HPDE6-E6E7 (cell line): ENCODE measurements at regions not wholly inside any gene's neighbourhood (a gene's known extent, or its start where the extent isn't known, plus 50 kb on each side); places are given as distances from the start of the nearest gene placed in this dataset.
"Not testable (repeated sequence)": the region's sequence is repeated elsewhere in the genome, so short reads cannot be mapped to it uniquely, and the experiment has no call there.

Experiments
- DNase-seq: peaks from one replicate; pipeline ENCODE4 v3.0.0; 2011; ENCODE audit warnings: missing footprints; ENCODE audit errors: extremely low spot score

DNA sequence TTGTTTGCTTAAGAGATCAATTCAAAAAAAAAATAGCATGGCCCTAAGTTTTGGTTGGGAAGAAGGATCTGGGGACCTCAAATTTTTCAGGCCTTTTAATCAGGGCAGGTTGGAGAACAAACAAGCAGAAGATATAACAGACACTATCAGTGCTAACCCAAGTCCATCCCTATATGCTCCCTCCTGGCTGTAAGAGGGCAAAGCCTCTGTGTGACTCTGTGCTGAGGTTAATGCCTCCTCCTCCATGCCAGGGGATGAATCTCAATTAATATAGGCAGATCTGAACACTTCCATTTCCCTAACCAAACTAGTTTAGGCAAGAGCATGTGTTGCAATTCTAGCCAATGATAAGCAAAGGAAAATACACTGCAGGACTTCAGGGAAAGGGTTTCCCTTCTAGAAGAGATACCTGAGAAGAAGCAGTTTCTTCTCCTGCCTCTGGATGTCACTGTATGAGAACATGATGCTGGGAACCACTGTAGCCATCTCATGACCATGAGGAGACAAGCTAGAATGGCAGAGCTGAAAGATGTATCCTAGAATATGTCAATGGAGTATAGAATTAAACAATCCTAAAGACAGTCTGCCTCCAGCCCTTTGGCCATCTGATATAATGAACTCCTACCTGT is 76.0 kb downstream of the CHD9NB start:
- peak; percentile 76 for DNase-seq

DNA sequence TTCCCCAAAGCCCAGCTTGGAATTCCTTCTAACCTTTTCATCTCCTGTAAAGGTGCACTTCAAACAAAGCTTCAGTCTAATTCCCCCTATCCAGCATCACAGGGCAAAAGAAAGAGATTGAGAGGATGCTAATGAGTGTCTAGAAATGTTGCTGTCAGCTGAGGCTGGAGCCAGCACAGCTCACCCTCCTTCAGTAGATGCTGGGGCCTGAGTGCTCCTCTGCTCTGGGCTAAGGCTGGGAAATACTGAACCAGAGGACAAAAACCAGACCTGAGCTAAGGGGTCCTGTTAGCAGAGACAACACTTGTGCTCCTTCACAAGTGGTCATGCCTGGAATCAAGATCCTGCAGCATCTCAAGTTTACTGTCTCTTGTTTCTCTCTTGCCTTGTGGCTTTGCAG is 85.0 kb downstream of the CHD9NB start:
- DNase-seq, result no peak

DNA sequence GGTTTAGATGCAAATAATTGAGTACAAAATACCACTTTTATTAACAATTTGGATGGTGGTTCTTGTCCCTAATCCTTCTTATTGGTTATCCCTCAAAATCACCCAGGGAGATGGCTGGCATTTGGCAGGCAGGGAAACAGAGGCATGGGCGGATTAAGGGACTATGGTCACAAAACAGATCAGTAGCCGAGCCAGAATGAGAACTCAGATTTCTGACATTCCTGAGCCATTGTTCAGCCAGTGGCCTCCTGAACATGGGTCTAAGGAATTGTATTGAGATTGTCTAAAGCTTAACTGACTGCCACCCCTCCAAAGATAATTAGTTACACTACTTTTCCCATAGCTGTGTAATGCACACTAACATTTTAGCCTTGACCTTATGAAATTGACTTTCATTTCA is 88.4 kb downstream of the CHD9NB start:
- no peak for DNase-seq

DNA sequence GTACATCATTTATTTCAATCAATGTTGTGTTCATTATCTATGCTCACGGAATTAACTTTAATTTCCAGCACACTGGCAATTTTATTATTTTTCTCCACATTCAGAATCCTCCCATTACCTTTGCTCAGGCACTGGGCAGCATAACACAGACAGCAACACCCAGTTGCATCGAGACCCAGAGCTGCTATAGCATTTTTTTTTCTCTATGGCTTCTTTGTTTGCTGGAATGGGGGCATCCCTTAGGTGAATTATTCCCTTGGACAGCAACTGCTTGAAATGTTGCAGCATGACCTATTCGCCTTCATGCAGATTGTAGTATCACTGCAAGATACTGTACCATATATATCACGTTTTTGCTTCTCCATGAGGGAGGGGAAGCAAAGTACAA is 88.8 kb downstream of the CHD9NB start:
- no peak for DNase-seq

DNA sequence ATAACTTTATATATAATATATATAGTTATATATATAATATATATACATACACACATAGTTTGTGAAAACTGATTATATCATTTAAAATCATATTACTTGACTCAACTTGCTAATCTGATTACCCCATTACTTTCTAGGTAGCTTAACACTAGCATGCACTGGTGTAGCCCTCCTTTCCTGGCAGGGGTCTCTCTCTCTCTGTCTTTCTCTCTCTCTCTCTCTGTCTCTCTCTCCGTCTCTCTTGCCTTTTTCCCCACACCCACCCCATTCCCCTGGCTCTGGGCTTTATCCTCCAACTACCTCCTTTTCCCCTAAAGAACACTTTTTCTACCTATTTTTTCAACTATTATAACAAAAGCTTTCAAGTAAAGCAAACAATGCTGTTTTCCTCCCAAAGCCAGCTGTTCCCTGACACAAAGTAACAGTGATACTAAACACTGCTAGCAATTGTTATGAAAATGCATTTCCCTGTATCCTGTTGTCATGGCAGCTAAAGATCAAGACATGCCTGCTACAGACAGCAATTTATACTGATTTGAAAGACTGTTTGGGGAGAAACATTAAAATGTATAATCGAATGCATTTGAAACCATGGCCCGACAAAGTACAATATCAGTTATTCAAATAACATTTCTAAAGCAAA is 89.4 kb downstream of the CHD9NB start:
- no peak for DNase-seq

DNA sequence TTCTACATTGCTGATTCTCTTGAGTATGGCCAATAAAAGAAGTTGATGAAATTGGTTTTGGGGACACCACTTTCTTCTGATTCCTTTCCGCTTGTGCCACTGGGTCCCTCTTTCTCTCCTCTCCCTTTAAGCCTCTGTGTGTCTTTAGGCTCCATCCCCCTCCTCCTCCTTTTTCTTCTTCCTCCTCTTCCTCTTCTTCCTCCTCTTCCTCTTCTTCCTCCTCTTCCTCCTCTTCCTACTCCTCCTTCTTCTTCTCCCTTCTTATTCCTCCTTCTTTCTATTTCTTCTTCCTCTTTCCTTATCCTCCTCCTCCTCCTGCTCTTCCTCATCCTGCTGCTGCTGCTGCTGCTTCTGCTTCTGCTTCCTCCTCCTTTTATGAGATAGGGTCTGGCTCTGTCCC is 93.7 kb downstream of the CHD9NB start:
- no peak for DNase-seq

DNA sequence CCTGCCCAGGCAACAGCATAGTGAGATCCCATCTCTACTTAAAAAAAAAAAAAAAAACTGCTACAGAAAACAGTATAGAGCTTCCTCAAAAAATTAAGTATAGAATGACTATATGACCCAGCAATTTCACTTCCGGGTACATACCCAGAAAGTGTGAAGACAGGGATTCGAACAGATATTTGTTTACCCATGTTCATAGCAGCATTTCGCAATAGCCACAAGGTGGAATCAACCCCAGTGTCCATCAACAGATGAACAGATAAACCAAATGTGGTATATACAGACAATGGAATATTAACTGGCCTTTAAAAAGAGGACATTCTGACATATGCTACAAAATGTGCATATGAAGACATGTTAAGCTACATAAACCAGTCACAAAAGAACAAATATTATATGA is 95.5 kb downstream of the CHD9NB start:
- DNase-seq, result no peak

DNA sequence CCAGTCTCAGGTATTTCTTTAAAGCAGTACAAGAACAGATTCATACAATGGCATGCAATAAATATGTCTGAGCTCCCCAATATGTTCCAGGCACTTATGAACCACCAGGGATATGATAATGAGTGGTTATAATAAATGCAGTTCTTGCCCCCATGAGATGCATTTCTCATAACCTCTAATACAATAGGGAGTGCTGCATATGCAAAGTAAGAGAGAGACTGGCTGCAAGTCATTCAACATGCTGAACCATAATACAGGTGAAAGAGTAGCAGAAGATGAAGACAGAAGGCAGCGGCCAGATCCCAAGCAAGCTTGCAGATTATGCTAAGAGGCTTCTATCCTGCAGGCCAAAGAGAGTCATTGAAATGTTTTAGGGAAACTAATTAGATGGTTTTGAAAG is 96.7 kb downstream of the CHD9NB start:
- DNase-seq, result no peak

GRCh38 chr16:52953215-52953614 is 99.5 kb downstream of the CHD9NB start:
- no peak for DNase-seq

GRCh38 chr16:52948946-52949345 is 103.8 kb downstream of the CHD9NB start:
- no peak for DNase-seq

GRCh38 chr16:52932321-52932720 is 120.4 kb downstream of the CHD9NB start:
- DNase-seq, result no peak

- DNase-seq, result no peak
Observed at GRCh38 chr16:52929478-52930400, 123.0 kb downstream of the CHD9NB start.

DNA sequence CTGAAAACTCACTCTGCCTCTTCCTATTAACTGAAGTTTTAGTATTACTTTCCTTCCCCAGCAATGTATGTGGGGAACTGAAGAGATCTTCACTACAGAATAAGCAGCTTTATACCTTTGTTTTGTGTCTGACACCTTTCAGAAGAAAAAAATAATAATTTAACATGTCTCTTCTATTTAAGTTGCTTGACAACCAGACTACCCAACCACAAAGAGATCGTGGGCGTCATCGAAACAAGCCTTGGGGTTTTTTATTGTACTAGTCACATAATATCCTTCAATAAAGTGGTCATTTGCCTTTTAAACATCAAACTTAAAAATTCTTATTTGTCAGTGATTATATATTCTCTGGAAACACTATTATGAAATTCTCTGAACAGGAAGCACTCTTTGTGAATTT is 123.7 kb downstream of the CHD9NB start:
- DNase-seq, result no peak

GRCh38 chr16:52925143-52925542 is 127.6 kb downstream of the CHD9NB start:
- no peak for DNase-seq

GRCh38 chr16:52924162-52924561 is 128.5 kb downstream of the CHD9NB start:
- DNase-seq, result no peak

- no peak for DNase-seq
Observed at GRCh38 chr16:52921104-52921503, 131.6 kb downstream of the CHD9NB start.

- DNase-seq, result no peak
Observed at GRCh38 chr16:52920331-52920730, 132.4 kb downstream of the CHD9NB start.

- DNase-seq, result no peak
Observed at GRCh38 chr16:52914428-52914827, 138.3 kb downstream of the CHD9NB start.

DNA sequence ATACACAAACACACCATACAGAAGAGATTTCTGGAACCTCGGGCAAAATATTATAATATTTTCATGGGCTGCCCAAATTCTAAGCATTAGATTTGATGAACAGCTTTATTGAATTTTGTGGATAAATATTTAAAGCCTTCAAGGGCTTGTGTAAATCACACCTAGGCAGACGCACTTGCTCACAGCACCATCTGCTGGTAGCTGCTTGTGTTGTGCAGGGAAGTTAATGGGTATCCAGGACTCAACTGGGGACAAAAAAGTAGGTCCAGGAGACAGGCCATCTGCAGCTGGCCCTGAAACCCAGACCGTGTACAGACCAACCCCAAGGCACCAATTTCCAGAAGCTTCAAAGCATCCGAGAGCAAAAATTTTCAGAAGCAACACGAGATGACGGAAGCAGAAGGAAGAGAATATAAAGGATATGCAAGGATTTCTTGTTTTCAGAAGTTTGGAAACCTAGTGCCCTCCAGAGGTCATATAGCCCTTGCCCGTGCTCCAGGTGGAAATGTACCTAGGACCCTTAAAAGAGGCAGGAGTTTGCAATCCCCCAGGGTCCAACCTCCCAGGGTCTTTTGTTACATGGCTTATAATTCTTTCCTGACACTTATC is 140.0 kb downstream of the CHD9NB start:
- peak; percentile 52 for DNase-seq

- not testable (repeated sequence) for DNase-seq
Observed at GRCh38 chr16:52908057-52908456, 144.6 kb downstream of the CHD9NB start.

DNA sequence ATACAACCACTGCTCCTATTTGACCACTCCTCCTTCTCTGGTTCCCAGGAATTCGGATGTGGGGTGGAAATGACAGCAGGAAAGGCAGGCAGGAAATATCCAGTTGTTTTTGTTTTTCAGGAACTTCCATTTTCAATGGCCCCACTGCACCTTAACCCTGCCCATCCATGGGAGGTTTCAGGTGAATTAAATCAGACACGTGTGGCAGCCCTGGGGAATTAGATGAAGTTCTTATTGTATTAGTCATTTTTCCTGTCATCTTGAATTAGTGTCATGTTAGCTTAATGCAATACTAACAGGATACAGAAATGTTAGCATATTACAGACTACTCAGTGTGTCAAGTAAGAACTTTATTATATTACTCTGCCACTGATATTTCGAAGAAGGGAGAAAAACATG is 146.4 kb downstream of the CHD9NB start:
- DNase-seq, result no peak

GRCh38 chr16:52896478-52897164 is 156.1 kb downstream of the CHD9NB start:
- no peak for DNase-seq
